ENCODE measurements at regions not wholly inside any gene's neighbourhood (a gene's known extent, or its start where the extent isn't known, plus 50 kb on each side); places are given as distances from the start of the nearest gene placed in this dataset.

- 90% methylated on average over 20 of the region's 22 CpGs for WGBS (ENCODE audit: insufficient coverage)
- no peak for DNase-seq (ENCODE audit: low read depth in 4 of 6, low spot score in 6 of 6)
Observed at GRCh38 chr7:156461881-156462665, 178.5 kb upstream of the RNF32 start.

GRCh38 chr7:156460858-156461627 is 179.5 kb upstream of the RNF32 start:
- 72% methylated on average over 8 of the region's 12 CpGs for WGBS (ENCODE audit: insufficient coverage)
- Histone ChIP-seq H3K36me3 (ENCODE audit: control insufficient read depth, insufficient read depth, low read length) (no peaks in the 10 kb centered on the region), H3K27me3 (ENCODE audit: control insufficient read depth, insufficient read depth, low read length) (peaks cover 2% of the 10 kb centered on the region), H3K9me3 (ENCODE audit: control insufficient read depth, insufficient read depth, low read length) (no peaks in the 10 kb centered on the region), H3K4me3 (ENCODE audit: low read depth, low read length) (no peak overlapping the region), H3K27ac (ENCODE audit: low read depth, low read length) (no peak overlapping the region), H3K4me1 (ENCODE audit: control insufficient read depth, insufficient read depth, low read length) (no peaks in the 10 kb centered on the region)
- no peak for DNase-seq (ENCODE audit: low read depth in 4 of 6, low spot score in 6 of 6)

More at GRCh38 chr7:156461881-156462665, 178.5 kb upstream of the RNF32 start:
- peaks cover 2% of the 10 kb centered on the region for H3K27me3 ChIP-seq (ENCODE audit: control insufficient read depth, insufficient read depth, low read length)
- H3K4me3 ChIP-seq (ENCODE audit: low read depth, low read length), result no peak overlapping the region
- H3K27ac ChIP-seq (ENCODE audit: low read depth, low read length), result no peak overlapping the region
- H3K4me1 ChIP-seq (ENCODE audit: control insufficient read depth, insufficient read depth, low read length), result no peaks in the 10 kb centered on the region
- H3K9me3 ChIP-seq (ENCODE audit: control insufficient read depth, insufficient read depth, low read length), result no peaks in the 10 kb centered on the region
- no peaks in the 10 kb centered on the region for H3K36me3 ChIP-seq (ENCODE audit: control insufficient read depth, insufficient read depth, low read length)

GRCh38 chr7:156459582-156459981 is 181.0 kb upstream of the RNF32 start:
- Histone ChIP-seq H3K27me3 (ENCODE audit: control insufficient read depth, insufficient read depth, low read length) (no peaks in the 10 kb centered on the region), H3K36me3 (ENCODE audit: control insufficient read depth, insufficient read depth, low read length) (no peaks in the 10 kb centered on the region), H3K27ac (ENCODE audit: low read depth, low read length) (no peak overlapping the region), H3K4me3 (ENCODE audit: low read depth, low read length) (no peak overlapping the region), H3K9me3 (ENCODE audit: control insufficient read depth, insufficient read depth, low read length) (no peaks in the 10 kb centered on the region), H3K4me1 (ENCODE audit: control insufficient read depth, insufficient read depth, low read length) (no peaks in the 10 kb centered on the region)
- no peak for DNase-seq (ENCODE audit: low read depth in 4 of 6, low spot score in 6 of 6)
- WGBS (ENCODE audit: insufficient coverage), result 93% methylated on average over 13 of the region's 13 CpGs

GRCh38 chr7:156459067-156459466 is 181.5 kb upstream of the RNF32 start:
- H3K9me3 ChIP-seq (ENCODE audit: control insufficient read depth, insufficient read depth, low read length), result no peaks in the 10 kb centered on the region
- H3K36me3 ChIP-seq (ENCODE audit: control insufficient read depth, insufficient read depth, low read length), result no peaks in the 10 kb centered on the region
- no peak overlapping the region for H3K27ac ChIP-seq (ENCODE audit: low read depth, low read length)
- DNase-seq (ENCODE audit: low read depth in 4 of 6, low spot score in 6 of 6), result no peak
- H3K4me3 ChIP-seq (ENCODE audit: low read depth, low read length), result no peak overlapping the region
- no peaks in the 10 kb centered on the region for H3K27me3 ChIP-seq (ENCODE audit: control insufficient read depth, insufficient read depth, low read length)
- no CpG with 5 or more reads among the region's 1 CpG for WGBS (ENCODE audit: insufficient coverage)
- H3K4me1 ChIP-seq (ENCODE audit: control insufficient read depth, insufficient read depth, low read length), result no peaks in the 10 kb centered on the region

- Histone ChIP-seq H3K36me3 (ENCODE audit: control insufficient read depth, insufficient read depth, low read length) (no peaks in the 10 kb centered on the region), H3K4me3 (ENCODE audit: low read depth, low read length) (no peak overlapping the region), H3K9me3 (ENCODE audit: control insufficient read depth, insufficient read depth, low read length) (no peaks in the 10 kb centered on the region), H3K27me3 (ENCODE audit: control insufficient read depth, insufficient read depth, low read length) (no peaks in the 10 kb centered on the region), H3K27ac (ENCODE audit: low read depth, low read length) (no peak overlapping the region), H3K4me1 (ENCODE audit: control insufficient read depth, insufficient read depth, low read length) (no peaks in the 10 kb centered on the region)
- no peak for DNase-seq (ENCODE audit: low read depth in 4 of 6, low spot score in 6 of 6)
- WGBS (ENCODE audit: insufficient coverage), result 91% methylated on average over 15 of the region's 16 CpGs
Observed at GRCh38 chr7:156458011-156458410, 182.6 kb upstream of the RNF32 start.

- Histone ChIP-seq H3K4me3 (ENCODE audit: low read depth, low read length) (no peak overlapping the region), H3K9me3 (ENCODE audit: control insufficient read depth, insufficient read depth, low read length) (no peaks in the 10 kb centered on the region), H3K27me3 (ENCODE audit: control insufficient read depth, insufficient read depth, low read length) (peaks cover 3% of the 10 kb centered on the region), H3K27ac (ENCODE audit: low read depth, low read length) (no peak overlapping the region), H3K36me3 (ENCODE audit: control insufficient read depth, insufficient read depth, low read length) (no peaks in the 10 kb centered on the region), H3K4me1 (ENCODE audit: control insufficient read depth, insufficient read depth, low read length) (no peaks in the 10 kb centered on the region)
- DNase-seq (ENCODE audit: low read depth in 4 of 6, low spot score in 6 of 6), result no peak
- 88% methylated on average over 11 of the region's 11 CpGs for WGBS (ENCODE audit: insufficient coverage)
Observed at GRCh38 chr7:156456503-156457115, 184.0 kb upstream of the RNF32 start.

- WGBS (ENCODE audit: insufficient coverage), result 84% methylated on average over 4 of the region's 8 CpGs
- Histone ChIP-seq H3K4me3 (ENCODE audit: low read depth, low read length) (no peak overlapping the region), H3K36me3 (ENCODE audit: control insufficient read depth, insufficient read depth, low read length) (no peaks in the 10 kb centered on the region), H3K4me1 (ENCODE audit: control insufficient read depth, insufficient read depth, low read length) (no peaks in the 10 kb centered on the region), H3K27me3 (ENCODE audit: control insufficient read depth, insufficient read depth, low read length) (peaks cover 3% of the 10 kb centered on the region), H3K9me3 (ENCODE audit: control insufficient read depth, insufficient read depth, low read length) (no peaks in the 10 kb centered on the region), H3K27ac (ENCODE audit: low read depth, low read length) (no peak overlapping the region)
- no peak for DNase-seq (ENCODE audit: low read depth in 4 of 6, low spot score in 6 of 6)
Observed at GRCh38 chr7:156456032-156456431, 184.5 kb upstream of the RNF32 start.

- Histone ChIP-seq H3K9me3 (ENCODE audit: control insufficient read depth, insufficient read depth, low read length) (no peaks in the 10 kb centered on the region), H3K4me3 (ENCODE audit: low read depth, low read length) (no peak overlapping the region), H3K27me3 (ENCODE audit: control insufficient read depth, insufficient read depth, low read length) (peaks cover 3% of the 10 kb centered on the region), H3K4me1 (ENCODE audit: control insufficient read depth, insufficient read depth, low read length) (no peaks in the 10 kb centered on the region), H3K27ac (ENCODE audit: low read depth, low read length) (no peak overlapping the region), H3K36me3 (ENCODE audit: control insufficient read depth, insufficient read depth, low read length) (no peaks in the 10 kb centered on the region)
- WGBS (ENCODE audit: insufficient coverage), result 78% methylated on average over 1 of the region's 3 CpGs
- no peak for DNase-seq (ENCODE audit: low read depth in 4 of 6, low spot score in 6 of 6)
Observed at GRCh38 chr7:156450473-156450872, 190.1 kb upstream of the RNF32 start.

- Histone ChIP-seq H3K27ac (ENCODE audit: low read depth, low read length) (no peak overlapping the region), H3K4me3 (ENCODE audit: low read depth, low read length) (no peak overlapping the region), H3K4me1 (ENCODE audit: control insufficient read depth, insufficient read depth, low read length) (no peaks in the 10 kb centered on the region), H3K9me3 (ENCODE audit: control insufficient read depth, insufficient read depth, low read length) (no peaks in the 10 kb centered on the region), H3K27me3 (ENCODE audit: control insufficient read depth, insufficient read depth, low read length) (peaks cover 3% of the 10 kb centered on the region), H3K36me3 (ENCODE audit: control insufficient read depth, insufficient read depth, low read length) (no peaks in the 10 kb centered on the region)
- DNase-seq (ENCODE audit: low read depth in 4 of 6, low spot score in 6 of 6), result no peak
- 93% methylated on average over 1 of the region's 1 CpG for WGBS (ENCODE audit: insufficient coverage)
Observed at GRCh38 chr7:156448918-156449317, 191.7 kb upstream of the RNF32 start.

All from spinal cord (tissue), 9 donors.